H1 (cell line): ENCODE measurements at regions not wholly inside any gene's neighbourhood (a gene's known extent, or its start where the extent isn't known, plus 50 kb on each side); places are given as distances from the start of the nearest gene placed in this dataset.

ENCODE experiments used
- CTCF ChIA-PET: fragments of 300-600 bp; sonication (Branson Sonifier 250); formaldehyde crosslinking; loops from one replicate; lab custom pipeline; 2021; ENCODE audit not compliant: partially characterized antibody; lab: Charles Lee
- POLR2A ChIA-PET: fragments of 300-600 bp; sonication (Branson Sonifier 250); formaldehyde crosslinking; loops from one replicate; lab custom pipeline; 2021; ENCODE audit warnings: inconsistent platforms; ENCODE audit not compliant: partially characterized antibody; lab: Charles Lee
- DNase-seq, 2 experiments: peaks; one replicate each; pipeline versions ENCODE4 v3.0.0 to v3.0.0-alpha.2; 2010 to 2022; ENCODE audit warnings: low spot score in 2 of 2, low read depth in 1 of 2, mixed read lengths in 1 of 2
- FAIRE-seq: peaks from 2 replicates; lab custom pipeline; 2011; peaks lifted over from hg19 to GRCh38; lab: Jason Lieb, UNC
- H2AFZ ChIP-seq: 2 replicates; pipeline ENCODE4 v1.8.1; 2012; ENCODE audit warnings: low read length, inconsistent platforms
- H2AK5ac ChIP-seq: 2 replicates; pipeline ENCODE4 v1.6.1; 2013; ENCODE audit warnings: low read depth, low read length
- H2BK120ac ChIP-seq: replicated peaks from 2 replicates; pipeline ENCODE3; 2013; ENCODE audit warnings: low read depth, low read length, inconsistent platforms
- H2BK12ac ChIP-seq: 2 replicates; pipeline ENCODE4 v1.6.1; 2013; ENCODE audit warnings: low read depth, low read length
- H2BK15ac ChIP-seq: 2 replicates; pipeline ENCODE4 v1.6.1; 2013; ENCODE audit warnings: low read length
- H2BK20ac ChIP-seq: 2 replicates; pipeline ENCODE4 v1.6.1; 2013; ENCODE audit warnings: low read length
- H2BK5ac ChIP-seq: 2 replicates; pipeline ENCODE4 v1.6.1; 2013; ENCODE audit warnings: low read depth, low read length
- H3K14ac ChIP-seq: 2 replicates; pipeline ENCODE4 v1.6.1; 2013; ENCODE audit warnings: inconsistent platforms; ENCODE audit not compliant: insufficient read length
- H3K18ac ChIP-seq: 2 replicates; pipeline ENCODE4 v1.6.1; 2013; ENCODE audit warnings: low read length; ENCODE audit errors: extremely low read depth
- H3K23ac ChIP-seq: 2 replicates; pipeline ENCODE4 v1.6.1; 2013; ENCODE audit warnings: inconsistent platforms; ENCODE audit not compliant: insufficient read length
- H3K23me2 ChIP-seq: 2 replicates; pipeline ENCODE4 v1.6.1; 2013; ENCODE audit warnings: low read depth, low read length
- H3K27ac ChIP-seq: 2 replicates; pipeline ENCODE4 v1.6.1; 2011; ENCODE audit warnings: low read depth, low read length, inconsistent platforms
- H3K27me3 ChIP-seq, 4 experiments: replicated peaks in 1 of 4; 1 replicate in 1 of 4; 2 replicates in 3 of 4; pipeline versions ENCODE4 v1.6.1 to v1.8.1; 2011 to 2013; ENCODE audit warnings: low read length in 3 of 4, mild to moderate bottlenecking in 3 of 4, inconsistent platforms in 2 of 4, mixed read lengths in 2 of 4, moderate library complexity in 1 of 4; ENCODE audit not compliant: control insufficient read depth in 3 of 4, insufficient read depth in 3 of 4; ENCODE audit errors: extremely low read depth in 1 of 4
- H3K36me3 ChIP-seq, 4 experiments: 2 replicates each; pipeline versions ENCODE4 v1.6.1 to v1.8.1; 2011 to 2013; ENCODE audit warnings: mild to moderate bottlenecking in 4 of 4, low read length in 3 of 4, moderate library complexity in 2 of 4, control low read depth in 1 of 4, inconsistent platforms in 1 of 4; ENCODE audit not compliant: insufficient read depth in 4 of 4, control insufficient read depth in 2 of 4
- H3K4ac ChIP-seq: replicated peaks from 2 replicates; pipeline ENCODE3; 2013; ENCODE audit warnings: low read length, low read depth, mixed read lengths, inconsistent platforms; ENCODE audit not compliant: insufficient read length
- H3K4me1 ChIP-seq, 4 experiments: replicated peaks in 1 of 4; 1 replicate in 1 of 4; 2 replicates in 3 of 4; pipeline versions ENCODE4 v1.6.1 to v1.8.1; 2011 to 2013; ENCODE audit warnings: low read length in 3 of 4, inconsistent platforms in 2 of 4, mixed read lengths in 1 of 4; ENCODE audit not compliant: insufficient read depth in 4 of 4, control insufficient read depth in 3 of 4
- H3K4me2 ChIP-seq, 2 experiments: 2 replicates each; pipeline versions ENCODE4 v1.6.1 to v1.8.1; 2011 to 2013; ENCODE audit warnings: low read depth in 2 of 2, low read length in 2 of 2, control low read depth in 1 of 2, inconsistent platforms in 1 of 2, mild to moderate bottlenecking in 1 of 2; ENCODE audit not compliant: insufficient read depth in 1 of 2
- H3K4me3 ChIP-seq, 4 experiments: fragments of 200-600, 300-600 bp in 1 of 4; sonication (generic), shearing (Covaris generic), sonication (Bioruptor Twin) in 1 of 4; 2 replicates each; pipeline versions ENCODE4 v1.5.1 to v1.8.1; 2011 to 2016; ENCODE audit warnings: low read length in 4 of 4, low read depth in 3 of 4, control low read depth in 2 of 4, inconsistent platforms in 2 of 4, mild to moderate bottlenecking in 2 of 4, mixed read lengths in 1 of 4, moderate library complexity in 1 of 4; ENCODE audit not compliant: insufficient read depth in 2 of 4; ENCODE audit errors: extremely low read depth in 1 of 4
- H3K56ac ChIP-seq: replicated peaks from 2 replicates; pipeline ENCODE3; 2013; ENCODE audit warnings: low read depth, mild to moderate bottlenecking, mixed read lengths, low read length, inconsistent platforms; ENCODE audit not compliant: insufficient read length
- H3K79me1 ChIP-seq: 2 replicates; pipeline ENCODE4 v1.6.1; 2013; ENCODE audit warnings: low read depth, low read length, control low read depth
- H3K79me2 ChIP-seq, 2 experiments: 2 replicates each; pipeline versions ENCODE4 v1.6.1 to v1.8.1; 2012 to 2013; ENCODE audit warnings: low read length in 2 of 2, mild to moderate bottlenecking in 2 of 2, inconsistent platforms in 1 of 2; ENCODE audit not compliant: insufficient read depth in 2 of 2, control insufficient read depth in 1 of 2
- H3K9ac ChIP-seq, 4 experiments: replicated peaks in 1 of 4; 1 replicate in 1 of 4; 2 replicates in 3 of 4; pipeline versions ENCODE4 v1.6.1 to v1.8.1; 2011 to 2013; ENCODE audit warnings: low read depth in 3 of 4, low read length in 3 of 4, control low read depth in 2 of 4, mild to moderate bottlenecking in 2 of 4, moderate library complexity in 2 of 4, inconsistent platforms in 1 of 4; ENCODE audit errors: extremely low read depth in 1 of 4
- H3K9me3 ChIP-seq, 2 experiments: 2 replicates each; pipeline versions ENCODE4 v1.6.1 to v1.8.1; 2012 to 2013; ENCODE audit warnings: mild to moderate bottlenecking in 2 of 2, moderate library complexity in 2 of 2, control low read depth in 1 of 2, inconsistent platforms in 1 of 2, low read depth in 1 of 2, low read length in 1 of 2, mixed read lengths in 1 of 2; ENCODE audit not compliant: insufficient read depth in 2 of 2
- H4K20me1 ChIP-seq, 2 experiments: replicated peaks in 1 of 2; 2 replicates each; pipeline versions ENCODE3 to v1.8.1; 2011 to 2013; ENCODE audit warnings: inconsistent platforms in 2 of 2, low read length in 2 of 2, mild to moderate bottlenecking in 1 of 2; ENCODE audit not compliant: insufficient read depth in 2 of 2, control insufficient read depth in 1 of 2
- H4K5ac ChIP-seq: 2 replicates; pipeline ENCODE4 v1.6.1; 2013; ENCODE audit warnings: low read length, low read depth, mixed read lengths, inconsistent platforms; ENCODE audit not compliant: insufficient read length
- H4K8ac ChIP-seq: 2 replicates; pipeline ENCODE4 v1.8.0; 2013; ENCODE audit warnings: mild to moderate bottlenecking, moderate library complexity, low read length, inconsistent platforms; ENCODE audit not compliant: insufficient read depth; ENCODE audit errors: extremely low read depth
- H4K91ac ChIP-seq: replicated peaks from 2 replicates; pipeline ENCODE3; 2013; ENCODE audit warnings: low read length, mixed read lengths, inconsistent platforms; ENCODE audit not compliant: insufficient read length
- BCL11A ChIP-seq, 2 experiments: IDR thresholded peaks; one replicate each; pipeline ENCODE4 v1.6.1; 2011; ENCODE audit warnings: low read depth in 2 of 2, low read length in 2 of 2, mild to moderate bottlenecking in 2 of 2
- CBX5 ChIP-seq: fragments of 300-800, 300-1000 bp; sonication (generic); IDR thresholded peaks from 2 replicates; pipeline ENCODE4 v1.7.1; 2016; ENCODE audit warnings: antibody characterized with exemption, low read length, low read depth
- GABPA ChIP-seq: IDR thresholded peaks from 2 replicates; pipeline ENCODE4 v1.6.1; 2011; ENCODE audit warnings: mild to moderate bottlenecking, low read length, moderate library complexity, borderline replicate concordance; ENCODE audit not compliant: insufficient read depth
- TAF7 ChIP-seq: optimal IDR thresholded peaks from 2 replicates; pipeline ENCODE3; 2011; ENCODE audit warnings: low read depth, mild to moderate bottlenecking, inconsistent platforms, low read length, moderate library complexity, borderline replicate concordance
- YY1 ChIP-seq: IDR thresholded peaks from 2 replicates; pipeline ENCODE4 v1.6.1; 2011; ENCODE audit warnings: low read depth, mild to moderate bottlenecking, low read length
- whole genome bisulfite sequencing, 2 experiments: shearing (Covaris generic) in 1 of 2; methylation state at CpG; one replicate each; pipeline versions ENCODE4 v1.1.6 to v1.1.7; 2013 to 2015; ENCODE audit warnings: low lambda C conversion rate in 2 of 2, mixed read lengths in 2 of 2, inconsistent platforms in 1 of 2, low coverage in 1 of 2, missing lambda C conversion rate in 1 of 2; ENCODE audit not compliant: insufficient replicate concordance in 2 of 2, insufficient coverage in 1 of 2, insufficient read length in 1 of 2; ENCODE audit errors: extremely low coverage in 1 of 2, missing lambda C conversion rate in 1 of 2; 5-methylcytosine and 5-hydroxymethylcytosine counted together
- TF ChIP-seq, protein P1 (sequence below): IDR thresholded peaks from 2 replicates; pipeline ENCODE4 v1.6.1; 2012; ENCODE audit warnings: low read length, inconsistent platforms

GRCh38 chr10:110431659-110432058 lies 66.0 kb upstream of the DUSP5 start:
- CTCF ChIA-PET, result interaction anchor here (0.8 to 2.3 kb wide), 4 partner anchors 15 to 116 kb away, joined by 3 to 8 read pairs (median 4); no protein-coding TSS in a partner anchor
- DNase-seq, result no peak
- TF ChIP-seq YY1 (no peak), BCL11A (IDR thresholded peaks at IDR 0.05; ENCODE audit: low read depth in 2 of 2, low read length in 2 of 2) (no peak), TAF7 (no peak), CBX5 (no peak), GABPA (no peak)
- TF ChIP-seq, protein P1, sequence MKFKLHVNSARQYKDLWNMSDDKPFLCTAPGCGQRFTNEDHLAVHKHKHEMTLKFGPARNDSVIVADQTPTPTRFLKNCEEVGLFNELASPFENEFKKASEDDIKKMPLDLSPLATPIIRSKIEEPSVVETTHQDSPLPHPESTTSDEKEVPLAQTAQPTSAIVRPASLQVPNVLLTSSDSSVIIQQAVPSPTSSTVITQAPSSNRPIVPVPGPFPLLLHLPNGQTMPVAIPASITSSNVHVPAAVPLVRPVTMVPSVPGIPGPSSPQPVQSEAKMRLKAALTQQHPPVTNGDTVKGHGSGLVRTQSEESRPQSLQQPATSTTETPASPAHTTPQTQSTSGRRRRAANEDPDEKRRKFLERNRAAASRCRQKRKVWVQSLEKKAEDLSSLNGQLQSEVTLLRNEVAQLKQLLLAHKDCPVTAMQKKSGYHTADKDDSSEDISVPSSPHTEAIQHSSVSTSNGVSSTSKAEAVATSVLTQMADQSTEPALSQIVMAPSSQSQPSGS, result no peak

More at GRCh38 chr10:110431659-110432058, 66.0 kb upstream of the DUSP5 start:
- Histone ChIP-seq H3K56ac (no peak overlapping the region), H3K27me3 (no peaks in the 10 kb centered on the region), H2BK20ac (no peak overlapping the region), H2AK5ac (no peak overlapping the region), H3K79me2 (no peaks in the 10 kb centered on the region), H3K14ac (no peak overlapping the region), H2BK120ac (no peak overlapping the region), H3K4ac (no peak overlapping the region), H4K20me1 (no peaks in the 10 kb centered on the region), H2AFZ (no peak overlapping the region), H3K23me2 (no peaks in the 10 kb centered on the region), H4K8ac (no peak overlapping the region), H4K91ac (no peak overlapping the region), H3K27ac (no peak overlapping the region), H2BK12ac (no peak overlapping the region), H3K9ac (no peak overlapping the region), H3K79me1 (no peaks in the 10 kb centered on the region), H2BK5ac (no peak overlapping the region), H3K36me3 (no peaks in the 10 kb centered on the region), H3K9me3 (no peaks in the 10 kb centered on the region), H2BK15ac (no peak overlapping the region), H3K23ac (no peak overlapping the region), H3K4me3 (no peak overlapping the region), H4K5ac (no peak overlapping the region), H3K4me2 (no peak overlapping the region), H3K18ac (no peak overlapping the region), H3K4me1 (peaks cover 0 to 2% (median 0%) of the 10 kb centered on the region in 4 experiments; a peak in 1 of 7 replicates)
- FAIRE-seq, result no peak
- 80% methylated on average over 7 of the region's 7 CpGs; no CpG with 5 or more reads in 1 of the 2 experiments for WGBS, 2 experiments
- POLR2A ChIA-PET, result interaction anchor here (1.1 kb wide), 1 partner anchor 9 kb away, joined by 3 read pairs; no protein-coding TSS in a partner anchor
